Mesenchymal stem cell (in vitro differentiated cells and primary cell): ENCODE measurements at regions not wholly inside any gene's neighbourhood (a gene's known extent, or its start where the extent isn't known, plus 50 kb on each side); places are given as distances from the start of the nearest gene placed in this dataset.

Source experiments
- DNase-seq: peaks from one replicate; pipeline ENCODE4 v3.0.0-alpha.2; 2013
- H2AFZ ChIP-seq: one replicate; pipeline ENCODE4 v1.6.1; 2013; ENCODE audit warnings: low read depth, mild to moderate bottlenecking, control low read depth, inconsistent platforms, low read length, moderate library complexity
- H2AK5ac ChIP-seq: 2 replicates; pipeline ENCODE4 v1.6.1; 2013; ENCODE audit warnings: low read length, moderate library complexity, mild to moderate bottlenecking, inconsistent platforms; ENCODE audit not compliant: severe bottlenecking
- H2BK120ac ChIP-seq: one replicate; pipeline ENCODE4 v1.6.1; 2013; ENCODE audit warnings: low read depth, mild to moderate bottlenecking, inconsistent platforms, low read length, moderate library complexity
- H2BK12ac ChIP-seq, 2 experiments: one replicate each; pipeline ENCODE4 v1.6.1; 2013; ENCODE audit warnings: inconsistent platforms in 2 of 2, low read length in 2 of 2, mild to moderate bottlenecking in 2 of 2, moderate library complexity in 2 of 2, control low read depth in 1 of 2
- H2BK15ac ChIP-seq: one replicate; pipeline ENCODE4 v1.6.1; 2013; ENCODE audit warnings: mild to moderate bottlenecking, low read depth, inconsistent platforms; ENCODE audit not compliant: poor library complexity, severe bottlenecking
- H2BK5ac ChIP-seq: 2 replicates; pipeline ENCODE4 v1.6.1; 2013; ENCODE audit warnings: low read depth, mild to moderate bottlenecking, low read length, control low read depth, inconsistent platforms; ENCODE audit not compliant: poor library complexity, severe bottlenecking
- H3K14ac ChIP-seq, 2 experiments: one replicate each; pipeline ENCODE4 v1.6.1; 2013; ENCODE audit warnings: inconsistent platforms in 2 of 2, low read length in 2 of 2, control low read depth in 1 of 2, mild to moderate bottlenecking in 1 of 2, moderate library complexity in 1 of 2
- H3K18ac ChIP-seq, 2 experiments: one replicate each; pipeline ENCODE4 v1.6.1; 2013; ENCODE audit warnings: inconsistent platforms in 2 of 2, low read length in 2 of 2, control low read depth in 1 of 2, low read depth in 1 of 2, mild to moderate bottlenecking in 1 of 2
- H3K23ac ChIP-seq, 2 experiments: one replicate each; pipeline ENCODE4 v1.6.1; 2013; ENCODE audit warnings: inconsistent platforms in 2 of 2, low read length in 2 of 2, mild to moderate bottlenecking in 2 of 2, moderate library complexity in 2 of 2, control low read depth in 1 of 2
- H3K27ac ChIP-seq: 2 replicates; pipeline ENCODE4 v1.5.1; 2013; ENCODE audit warnings: mild to moderate bottlenecking, moderate library complexity, low read length, control low read depth, inconsistent platforms; ENCODE audit not compliant: poor library complexity, severe bottlenecking
- H3K27me3 ChIP-seq, 2 experiments: 2 replicates each; pipeline versions ENCODE4 v1.6.1 to v1.7.0; 2013; ENCODE audit warnings: low read length in 2 of 2, mild to moderate bottlenecking in 2 of 2, moderate library complexity in 2 of 2, control low read depth in 1 of 2, inconsistent platforms in 1 of 2; ENCODE audit not compliant: control insufficient read depth in 1 of 2, insufficient read depth in 1 of 2
- H3K36me3 ChIP-seq, 2 experiments: 2 replicates each; pipeline versions ENCODE4 v1.6.1 to v1.7.0; 2013; ENCODE audit warnings: low read length in 2 of 2, control low read depth in 1 of 2, inconsistent platforms in 1 of 2, low read depth in 1 of 2, mild to moderate bottlenecking in 1 of 2; ENCODE audit not compliant: insufficient read depth in 2 of 2, control insufficient read depth in 1 of 2
- H3K4ac ChIP-seq, 2 experiments: one replicate each; pipeline ENCODE4 v1.6.1; 2013; ENCODE audit warnings: inconsistent platforms in 2 of 2, low read length in 2 of 2, mild to moderate bottlenecking in 2 of 2, moderate library complexity in 2 of 2, control low read depth in 1 of 2, low read depth in 1 of 2
- H3K4me1 ChIP-seq: 2 replicates; pipeline ENCODE4 v1.6.1; 2013; ENCODE audit warnings: low read depth, low read length, control low read depth; ENCODE audit not compliant: control insufficient read depth, insufficient read depth
- H3K4me2 ChIP-seq: 2 replicates; pipeline ENCODE4 v1.6.1; 2013; ENCODE audit warnings: low read length, mild to moderate bottlenecking, inconsistent platforms; ENCODE audit not compliant: poor library complexity, severe bottlenecking
- H3K4me3 ChIP-seq, 2 experiments: 2 replicates each; pipeline versions ENCODE4 v1.5.1 to v1.7.0; 2013; ENCODE audit warnings: low read length in 2 of 2, mild to moderate bottlenecking in 2 of 2, control low read depth in 1 of 2, low read depth in 1 of 2; ENCODE audit not compliant: insufficient read depth in 1 of 2
- H3K79me1 ChIP-seq: replicated peaks from 2 replicates; pipeline ENCODE4 v1.6.1; 2013; ENCODE audit warnings: mild to moderate bottlenecking, control low read depth, low read length, inconsistent platforms; ENCODE audit not compliant: poor library complexity, severe bottlenecking
- H3K9ac ChIP-seq: 2 replicates; pipeline ENCODE4 v1.7.0; 2013; ENCODE audit warnings: mild to moderate bottlenecking, low read length, moderate library complexity
- H3K9me3 ChIP-seq: 2 replicates; pipeline ENCODE4 v1.7.0; 2013; ENCODE audit warnings: mild to moderate bottlenecking, low read length; ENCODE audit not compliant: control insufficient read depth
- H4K8ac ChIP-seq: one replicate; pipeline ENCODE4 v1.6.1; 2013; ENCODE audit warnings: inconsistent platforms, mild to moderate bottlenecking, low read length, moderate library complexity
- H4K91ac ChIP-seq: one replicate; pipeline ENCODE4 v1.6.1; 2013; ENCODE audit warnings: mild to moderate bottlenecking, low read length, inconsistent platforms
- WGBS: methylation state at CpG from one replicate; pipeline ENCODE4 v1.1.7; 2013; ENCODE audit warnings: mixed read lengths; 5-methylcytosine and 5-hydroxymethylcytosine counted together

DNA sequence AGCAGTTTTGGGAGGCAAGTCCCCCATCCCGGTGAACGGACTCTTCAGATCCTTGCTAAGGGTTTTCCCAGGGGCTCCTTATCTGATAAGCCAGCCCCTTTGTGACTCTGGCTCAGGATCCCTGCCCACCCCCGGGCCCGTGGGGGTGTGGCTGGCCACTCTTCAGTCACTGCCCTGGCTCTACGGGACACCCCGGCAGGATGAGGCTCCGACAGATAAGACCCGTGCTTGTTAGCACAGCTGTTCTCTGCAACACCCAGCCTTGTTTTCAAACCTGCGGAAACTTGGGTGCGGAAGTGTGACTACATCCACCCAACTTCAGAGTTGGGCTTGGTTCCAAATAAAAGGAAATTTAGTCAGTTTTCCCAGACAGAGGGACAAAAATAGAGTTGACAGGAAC is 66.7 kb upstream of the PODXL start:
- Histone ChIP-seq H3K9ac (no peak overlapping the region), H3K4ac (no peak overlapping the region), H3K4me2 (no peak overlapping the region), H3K27ac (no peak overlapping the region), H2BK120ac (no peak overlapping the region), H4K91ac (no peak overlapping the region), H2BK15ac (no peak overlapping the region), H3K23ac (no peak overlapping the region), H3K4me1 (peaks cover 30% of the 10 kb centered on the region), H3K27me3 (no peaks in the 10 kb centered on the region), H2AK5ac (no peak overlapping the region), H4K8ac (no peak overlapping the region), H2BK5ac (no peak overlapping the region), H2BK12ac (no peak overlapping the region), H3K18ac (no peak overlapping the region), H3K79me1 (no peaks in the 10 kb centered on the region), H3K36me3 (no peaks in the 10 kb centered on the region), H3K9me3 (no peaks in the 10 kb centered on the region), H3K4me3 (no peak overlapping the region), H3K14ac (no peak overlapping the region), H2AFZ (no peak overlapping the region)
- no peak for DNase-seq
- 37% methylated on average over 10 of the region's 10 CpGs for WGBS

DNA sequence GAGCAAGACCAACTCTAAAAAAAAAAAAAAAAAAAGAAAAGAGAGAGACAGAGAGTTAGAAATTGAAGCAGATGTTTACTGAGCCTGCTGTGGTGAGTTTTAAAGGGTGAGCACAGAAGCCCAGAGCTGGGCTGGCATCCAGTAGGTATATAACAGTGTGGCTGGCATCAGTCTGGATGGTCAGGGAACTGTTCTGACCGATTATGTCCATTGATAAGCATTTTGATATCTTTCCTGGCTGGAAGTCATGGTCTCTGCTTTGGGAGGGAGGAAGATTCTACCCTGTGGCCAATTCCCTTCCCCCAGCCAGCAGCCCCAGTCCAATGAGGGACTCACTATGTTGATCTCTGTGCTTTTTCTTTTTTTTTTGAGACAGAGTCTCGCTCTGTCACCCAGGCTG is 65.2 kb upstream of the PODXL start:
- Histone ChIP-seq H2BK15ac (no peak overlapping the region), H4K8ac (no peak overlapping the region), H3K27me3 (no peaks in the 10 kb centered on the region), H2BK120ac (no peak overlapping the region), H3K18ac (no peak overlapping the region), H2BK5ac (no peak overlapping the region), H3K9me3 (no peaks in the 10 kb centered on the region), H2BK12ac (no peak overlapping the region), H3K4me1 (peaks cover 30% of the 10 kb centered on the region), H3K27ac (no peak overlapping the region), H3K23ac (no peak overlapping the region), H3K4me3 (no peak overlapping the region), H3K36me3 (no peaks in the 10 kb centered on the region), H3K4me2 (no peak overlapping the region), H3K79me1 (no peaks in the 10 kb centered on the region), H3K9ac (no peak overlapping the region), H2AFZ (no peak overlapping the region), H4K91ac (no peak overlapping the region), H2AK5ac (no peak overlapping the region), H3K4ac (no peak overlapping the region), H3K14ac (no peak overlapping the region)
- WGBS, result 54% methylated on average over 2 of the region's 2 CpGs
- no peak for DNase-seq

DNA sequence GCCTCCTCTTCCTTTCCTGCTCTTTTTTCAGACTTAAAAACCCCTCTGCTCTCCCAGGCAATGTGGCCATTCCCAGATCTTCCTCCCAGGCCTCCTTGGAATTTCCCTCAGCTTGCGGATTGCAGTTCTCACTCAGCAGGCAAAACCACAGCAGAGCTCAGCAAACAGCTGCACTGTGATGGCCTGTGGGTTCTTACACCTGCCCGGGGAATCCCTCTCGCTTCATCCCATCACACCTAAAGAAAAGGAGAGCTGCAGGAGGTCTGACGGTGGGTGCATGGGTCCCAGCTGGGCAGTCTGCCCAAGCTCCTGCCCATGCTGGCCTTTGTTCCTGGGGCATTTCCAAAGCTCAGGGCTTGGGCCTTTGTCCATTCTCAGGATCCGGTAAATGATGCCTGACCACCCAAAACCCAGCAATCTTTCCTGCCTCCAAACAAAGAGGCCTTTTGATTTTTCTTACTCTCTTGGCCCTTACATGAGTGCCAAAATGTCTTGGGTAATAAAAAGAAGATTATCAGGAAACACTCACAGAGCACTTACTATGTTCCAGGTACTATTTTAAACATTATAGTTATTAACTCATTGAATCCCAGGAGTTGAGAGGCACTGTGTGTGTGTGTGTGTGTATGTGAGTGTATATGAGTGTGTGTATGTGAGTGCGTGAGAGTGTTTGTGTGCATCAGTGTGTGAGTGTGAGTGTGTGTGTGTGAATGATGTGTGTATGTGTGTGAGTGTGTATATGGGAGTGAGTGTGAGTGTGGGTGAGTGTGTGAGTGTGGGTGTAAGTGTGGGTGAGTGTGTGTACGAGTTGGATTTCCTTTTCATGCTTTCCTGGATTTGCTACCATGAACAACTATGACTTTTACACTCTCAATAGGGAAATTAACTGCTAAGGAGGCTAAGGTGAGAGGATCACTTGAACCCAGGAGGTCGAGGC is 64.5 kb upstream of the PODXL start:
- peak; percentile 68 for DNase-seq
- no peaks in the 10 kb centered on the region for H3K9me3 ChIP-seq
- no peak overlapping the region for H3K4ac ChIP-seq
- no peak overlapping the region for H3K4me2 ChIP-seq
- H3K9ac ChIP-seq, result no peak overlapping the region
- H3K27ac ChIP-seq, result peak overlapping the region; percentile 61
- H4K8ac ChIP-seq, result peak overlapping the region; percentile 55
- H3K79me1 ChIP-seq, result no peaks in the 10 kb centered on the region
- H3K14ac ChIP-seq, result no peak overlapping the region
- no peak overlapping the region for H2BK120ac ChIP-seq
- H3K27me3 ChIP-seq, result no peaks in the 10 kb centered on the region
- no peak overlapping the region for H2AFZ ChIP-seq
- no peak overlapping the region for H3K23ac ChIP-seq
- peaks cover 25% of the 10 kb centered on the region for H3K4me1 ChIP-seq
- no peak overlapping the region for H3K18ac ChIP-seq
- no peak overlapping the region for H3K4me3 ChIP-seq
- WGBS, result 56% methylated on average over 6 of the region's 8 CpGs
- no peak overlapping the region for H2BK15ac ChIP-seq
- H3K36me3 ChIP-seq, result no peaks in the 10 kb centered on the region
- H4K91ac ChIP-seq, result peak overlapping the region; percentile 45
- H2BK12ac ChIP-seq, result peak overlapping the region in 1 of 2 experiments; percentile 25
- no peak overlapping the region for H2BK5ac ChIP-seq
- no peak overlapping the region for H2AK5ac ChIP-seq

- Histone ChIP-seq H3K18ac (no peak overlapping the region), H3K27ac (peak overlapping the region; percentile 44), H2AFZ (no peak overlapping the region)
Measured at GRCh38 chr7:131619336-131620305, 63.2 kb upstream of the PODXL start.

More at GRCh38 chr7:131619336-131620305, 63.2 kb upstream of the PODXL start:
- H2BK12ac ChIP-seq, result peak overlapping the region in 1 of 2 experiments; percentile 40
- no peaks in the 10 kb centered on the region for H3K36me3 ChIP-seq
- no peak overlapping the region for H3K14ac ChIP-seq
- WGBS, result 53% methylated on average over 7 of the region's 10 CpGs
- H3K4ac ChIP-seq, result no peak overlapping the region
- peak overlapping the region; percentile 64 for H4K8ac ChIP-seq
- no peak overlapping the region for H3K23ac ChIP-seq
- no peak for DNase-seq
- H3K79me1 ChIP-seq, result no peaks in the 10 kb centered on the region
- no peak overlapping the region for H3K9ac ChIP-seq
- peaks cover 19% of the 10 kb centered on the region for H3K4me1 ChIP-seq
- no peaks in the 10 kb centered on the region for H3K27me3 ChIP-seq
- no peak overlapping the region for H3K4me2 ChIP-seq
- peak overlapping the region; percentile 13 for H2BK120ac ChIP-seq
- H3K4me3 ChIP-seq, result no peak overlapping the region
- H2BK5ac ChIP-seq, result no peak overlapping the region
- peak overlapping the region; percentile 10 for H2AK5ac ChIP-seq
- peak overlapping the region; percentile 27 for H4K91ac ChIP-seq
- no peaks in the 10 kb centered on the region for H3K9me3 ChIP-seq
- no peak overlapping the region for H2BK15ac ChIP-seq
